GM12872 (cell line): ENCODE measurements at regions not wholly inside any gene's neighbourhood (a gene's known extent, or its start where the extent isn't known, plus 50 kb on each side); places are given as distances from the start of the nearest gene placed in this dataset.

ENCODE experiments used
- TF ChIP-seq, protein P1 (sequence below): IDR thresholded peaks from 3 replicates; pipeline ENCODE4 v1.5.1; 2011; ENCODE audit warnings: low read depth, mild to moderate bottlenecking, low read length, moderate library complexity; ENCODE audit not compliant: insufficient read depth

DNA sequence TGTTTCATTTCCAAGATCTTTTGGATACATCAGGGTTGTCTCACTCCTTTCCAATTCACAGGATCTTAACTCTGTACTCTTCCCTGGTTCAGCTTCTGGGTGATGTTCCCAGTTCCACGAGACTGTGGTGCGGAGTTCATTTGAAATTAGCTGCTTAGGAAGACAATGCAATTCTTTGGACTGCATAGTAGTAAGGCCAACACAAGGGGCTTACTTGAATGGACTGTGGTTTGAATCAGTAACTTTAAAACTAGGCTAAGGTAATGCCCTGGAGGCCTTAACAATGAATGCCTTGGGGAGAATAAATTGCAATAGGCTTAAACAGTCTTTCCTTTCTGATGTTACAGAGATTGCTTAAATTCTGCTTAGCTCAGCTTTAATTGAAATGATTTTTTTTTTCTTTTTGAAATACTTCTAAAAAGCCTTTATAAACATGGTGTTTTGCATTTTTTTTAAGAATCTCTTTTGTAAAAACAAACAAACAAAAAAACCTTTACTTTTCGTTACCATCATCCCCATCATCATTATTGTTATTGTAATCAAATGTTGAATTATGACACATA lies 133.8 kb upstream of the MEF2C start:
- TF ChIP-seq, protein P1, sequence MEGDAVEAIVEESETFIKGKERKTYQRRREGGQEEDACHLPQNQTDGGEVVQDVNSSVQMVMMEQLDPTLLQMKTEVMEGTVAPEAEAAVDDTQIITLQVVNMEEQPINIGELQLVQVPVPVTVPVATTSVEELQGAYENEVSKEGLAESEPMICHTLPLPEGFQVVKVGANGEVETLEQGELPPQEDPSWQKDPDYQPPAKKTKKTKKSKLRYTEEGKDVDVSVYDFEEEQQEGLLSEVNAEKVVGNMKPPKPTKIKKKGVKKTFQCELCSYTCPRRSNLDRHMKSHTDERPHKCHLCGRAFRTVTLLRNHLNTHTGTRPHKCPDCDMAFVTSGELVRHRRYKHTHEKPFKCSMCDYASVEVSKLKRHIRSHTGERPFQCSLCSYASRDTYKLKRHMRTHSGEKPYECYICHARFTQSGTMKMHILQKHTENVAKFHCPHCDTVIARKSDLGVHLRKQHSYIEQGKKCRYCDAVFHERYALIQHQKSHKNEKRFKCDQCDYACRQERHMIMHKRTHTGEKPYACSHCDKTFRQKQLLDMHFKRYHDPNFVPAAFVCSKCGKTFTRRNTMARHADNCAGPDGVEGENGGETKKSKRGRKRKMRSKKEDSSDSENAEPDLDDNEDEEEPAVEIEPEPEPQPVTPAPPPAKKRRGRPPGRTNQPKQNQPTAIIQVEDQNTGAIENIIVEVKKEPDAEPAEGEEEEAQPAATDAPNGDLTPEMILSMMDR: no peak

DNA sequence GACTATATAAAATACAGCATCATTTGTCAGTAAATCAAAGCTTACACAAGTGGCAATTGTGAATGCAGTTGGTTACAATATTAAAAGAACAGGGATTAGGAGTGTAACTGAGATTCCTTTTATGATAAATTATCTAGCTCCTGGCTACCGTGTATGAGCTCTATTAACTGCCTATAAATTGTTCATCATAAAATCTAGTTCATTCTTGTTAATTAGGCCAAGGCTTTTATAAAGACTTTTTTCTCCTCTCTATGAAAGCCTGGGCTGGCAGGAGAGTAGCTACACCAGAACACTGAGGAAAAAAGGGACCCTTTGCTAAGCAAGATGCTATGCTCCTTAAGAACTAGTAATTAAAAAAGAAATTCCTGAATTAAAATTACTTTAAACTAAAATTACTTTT lies 132.4 kb upstream of the MEF2C start:
- TF ChIP-seq, protein P1: no peak

DNA sequence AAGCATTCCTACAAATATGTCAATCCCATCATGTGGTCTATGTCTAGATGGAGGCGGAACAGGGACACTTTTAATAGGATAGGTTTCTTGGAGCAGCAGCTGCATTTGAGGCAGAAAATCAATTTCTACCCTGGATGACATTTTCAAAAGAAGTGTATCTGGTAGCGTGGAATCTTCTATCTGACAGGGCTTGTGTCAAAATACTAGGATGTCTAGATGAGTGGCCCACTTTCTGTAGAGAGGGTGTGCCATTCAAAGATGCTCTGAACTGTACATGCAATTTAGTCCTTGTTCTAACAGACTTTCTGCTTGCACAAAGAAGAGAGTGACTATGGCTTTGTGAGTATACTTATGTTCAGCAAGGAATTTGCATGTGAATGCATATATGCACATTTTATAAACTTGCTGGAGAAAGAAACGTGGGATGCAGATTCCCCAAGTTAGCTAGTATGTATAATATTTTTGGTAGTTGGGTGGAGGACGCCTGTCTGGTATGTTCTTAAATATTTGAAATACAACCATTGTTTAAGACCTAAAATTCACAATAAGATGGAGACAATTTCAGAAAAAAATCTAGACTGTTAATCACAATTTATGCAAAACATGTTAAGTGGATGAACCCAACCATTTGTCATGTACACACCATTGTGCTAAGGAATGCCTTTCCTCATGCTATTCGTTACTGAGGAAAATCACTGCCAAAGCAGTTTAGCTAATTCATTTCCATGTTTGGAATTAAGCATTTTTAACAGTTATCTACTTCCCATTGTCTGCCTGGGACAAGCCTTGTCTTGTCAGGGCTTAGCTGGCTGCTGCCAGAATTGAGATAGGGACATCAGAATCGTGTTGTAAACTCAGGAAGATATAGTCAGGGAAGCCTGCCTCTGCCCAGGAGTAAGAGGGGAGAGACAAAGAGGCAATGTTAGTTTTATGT lies 129.1 kb upstream of the MEF2C start:
- TF ChIP-seq, protein P1: no peak

DNA sequence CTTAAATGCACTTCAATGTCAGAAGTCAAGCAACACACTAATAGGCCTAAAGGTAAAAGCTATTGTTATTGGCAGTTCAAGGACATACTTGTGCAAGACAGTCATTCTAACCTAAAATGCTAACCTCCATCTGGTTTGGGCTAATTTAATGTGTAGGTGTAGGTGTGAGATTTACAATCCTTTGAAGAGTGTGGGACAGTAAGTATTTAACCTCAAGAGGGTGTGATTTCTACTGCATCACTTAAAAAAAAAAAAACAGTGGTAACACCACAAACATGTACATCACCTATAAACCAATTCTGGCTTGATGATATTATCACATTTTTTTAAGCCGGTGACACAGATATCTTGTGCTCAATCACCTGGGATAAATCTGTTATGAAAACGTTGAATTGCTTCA lies 127.5 kb upstream of the MEF2C start:
- TF ChIP-seq, protein P1: no peak

DNA sequence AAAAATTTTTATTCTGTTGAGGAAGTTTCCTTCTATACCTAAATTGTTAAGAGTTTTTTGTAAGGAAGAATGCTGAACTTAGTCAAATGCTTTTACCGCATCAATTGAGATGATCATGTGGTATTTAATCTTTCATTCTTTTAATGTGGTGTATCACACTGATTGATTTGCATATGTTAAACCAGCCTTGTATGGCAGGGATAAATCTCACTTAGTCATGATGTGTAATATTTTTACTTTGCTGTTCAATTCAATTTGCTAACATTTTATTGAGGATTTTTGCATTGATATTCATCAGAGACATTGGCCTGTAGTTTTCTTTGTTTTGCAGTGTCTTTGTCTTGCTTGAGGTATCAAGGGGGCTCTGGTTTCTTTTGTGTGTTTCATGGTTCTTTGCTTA lies 125.3 kb upstream of the MEF2C start:
- TF ChIP-seq, protein P1: no peak

DNA sequence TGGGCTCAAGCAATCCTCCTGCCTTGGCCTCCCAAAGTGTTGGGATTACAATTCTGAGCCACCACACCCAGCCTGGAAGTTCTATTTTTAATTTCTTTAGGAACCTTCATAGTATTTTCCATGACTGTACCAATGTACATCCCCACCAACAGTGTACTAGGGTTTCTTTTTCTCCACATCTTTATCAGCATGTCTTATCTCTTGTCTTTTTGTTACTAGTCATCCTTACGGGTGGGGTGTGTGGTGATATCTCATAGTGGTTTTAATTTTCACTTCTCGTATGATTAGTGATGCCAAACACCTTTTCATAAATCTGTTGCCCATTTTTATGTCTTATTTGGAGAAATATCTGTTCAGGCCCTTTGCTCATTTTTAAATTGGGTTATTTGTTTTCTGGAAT lies 123.0 kb upstream of the MEF2C start:
- TF ChIP-seq, protein P1: no peak

DNA sequence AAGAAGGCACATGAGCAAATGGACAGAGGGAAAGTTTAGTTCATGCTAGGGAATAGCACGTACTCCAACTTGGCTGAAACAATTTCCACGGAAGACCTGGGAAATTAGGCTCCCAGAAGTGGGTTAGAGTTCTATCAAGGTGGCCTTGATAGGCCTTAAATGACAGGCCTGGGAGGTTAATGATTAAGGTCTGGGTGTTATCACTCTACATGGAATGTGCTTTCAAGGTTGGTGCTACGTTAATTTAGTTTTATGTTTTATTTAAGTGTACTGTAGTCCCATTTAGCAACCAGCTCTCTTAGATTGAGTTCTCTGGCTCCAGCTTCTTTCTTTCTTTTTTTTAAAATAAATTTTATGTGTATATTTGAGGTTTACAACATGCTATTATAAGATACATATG lies 121.4 kb upstream of the MEF2C start:
- TF ChIP-seq, protein P1: no peak
